Type B pancreatic cell (in vitro differentiated cells): ENCODE measurements at regions not wholly inside any gene's neighbourhood (a gene's known extent, or its start where the extent isn't known, plus 50 kb on each side); places are given as distances from the start of the nearest gene placed in this dataset.

Source experiments
- DNase-seq: peaks from one replicate; pipeline ENCODE4 v3.0.0; 2021; ENCODE audit warnings: mixed read lengths; ENCODE audit not compliant: unreplicated experiment; ENCODE audit errors: extremely low spot score
- H3K27ac Mint-ChIP-seq: 2 replicates; pipeline ENCODE4 v1.8.0; 2021; ENCODE audit warnings: mild to moderate bottlenecking, mixed read lengths
- H3K27me3 Mint-ChIP-seq: 2 replicates; pipeline ENCODE4 v1.8.0; 2021; ENCODE audit warnings: mixed read lengths
- H3K36me3 Mint-ChIP-seq: 2 replicates; pipeline ENCODE4 v1.8.0; 2021; ENCODE audit warnings: mixed read lengths
- H3K4me1 Mint-ChIP-seq: one replicate; pipeline ENCODE4 v1.8.0; 2021; ENCODE audit warnings: mixed read lengths; ENCODE audit not compliant: unreplicated experiment
- H3K4me3 Mint-ChIP-seq: 2 replicates; pipeline ENCODE4 v1.8.0; 2021; ENCODE audit warnings: mild to moderate bottlenecking, mixed read lengths
- H3K9me3 Mint-ChIP-seq: 2 replicates; pipeline ENCODE4 v1.8.0; 2021; ENCODE audit warnings: mixed read lengths
- TF ChIP-seq, protein P1 (sequence below): fragments of 200-600 bp; sonication (generic); conservative IDR thresholded peaks from 2 replicates; pipeline ENCODE4 v1.5.0; 2021; ENCODE audit warnings: antibody characterized with exemption, mild to moderate bottlenecking

DNA sequence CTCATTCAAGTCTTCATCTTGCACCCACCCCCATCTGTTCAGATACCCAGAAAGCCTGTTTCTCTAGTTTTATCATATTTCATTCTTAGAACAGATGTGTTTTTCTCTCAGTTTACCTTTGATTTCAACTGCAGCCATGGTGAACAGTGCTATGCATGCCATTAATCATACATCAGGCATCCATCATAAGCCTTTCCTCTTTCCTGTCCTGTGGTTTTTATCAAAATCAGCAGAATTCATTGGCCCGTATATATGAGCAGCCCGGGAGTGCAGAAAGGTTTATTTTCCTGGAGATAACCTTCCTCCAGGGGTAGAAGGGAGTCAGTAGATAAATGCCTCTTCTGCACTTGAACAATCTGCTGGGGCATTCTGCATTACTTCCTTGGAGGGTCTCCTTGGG lies 65.7 kb downstream of the IL21 start:
- Mint-ChIP-seq H3K36me3 (no peaks in the 10 kb centered on the region), H3K27ac (no peak overlapping the region), H3K4me3 (no peak overlapping the region), H3K9me3 (no peaks in the 10 kb centered on the region), H3K27me3 (no peaks in the 10 kb centered on the region), H3K4me1 (no peaks in the 10 kb centered on the region)
- TF ChIP-seq, protein P1, sequence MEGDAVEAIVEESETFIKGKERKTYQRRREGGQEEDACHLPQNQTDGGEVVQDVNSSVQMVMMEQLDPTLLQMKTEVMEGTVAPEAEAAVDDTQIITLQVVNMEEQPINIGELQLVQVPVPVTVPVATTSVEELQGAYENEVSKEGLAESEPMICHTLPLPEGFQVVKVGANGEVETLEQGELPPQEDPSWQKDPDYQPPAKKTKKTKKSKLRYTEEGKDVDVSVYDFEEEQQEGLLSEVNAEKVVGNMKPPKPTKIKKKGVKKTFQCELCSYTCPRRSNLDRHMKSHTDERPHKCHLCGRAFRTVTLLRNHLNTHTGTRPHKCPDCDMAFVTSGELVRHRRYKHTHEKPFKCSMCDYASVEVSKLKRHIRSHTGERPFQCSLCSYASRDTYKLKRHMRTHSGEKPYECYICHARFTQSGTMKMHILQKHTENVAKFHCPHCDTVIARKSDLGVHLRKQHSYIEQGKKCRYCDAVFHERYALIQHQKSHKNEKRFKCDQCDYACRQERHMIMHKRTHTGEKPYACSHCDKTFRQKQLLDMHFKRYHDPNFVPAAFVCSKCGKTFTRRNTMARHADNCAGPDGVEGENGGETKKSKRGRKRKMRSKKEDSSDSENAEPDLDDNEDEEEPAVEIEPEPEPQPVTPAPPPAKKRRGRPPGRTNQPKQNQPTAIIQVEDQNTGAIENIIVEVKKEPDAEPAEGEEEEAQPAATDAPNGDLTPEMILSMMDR, result no peak
- no peak for DNase-seq

- H3K36me3 Mint-ChIP-seq, result no peaks in the 10 kb centered on the region
- H3K27ac Mint-ChIP-seq, result no peak overlapping the region
- H3K4me1 Mint-ChIP-seq, result no peaks in the 10 kb centered on the region
- TF ChIP-seq, protein P1, result no peak
- H3K4me3 Mint-ChIP-seq, result no peak overlapping the region
- H3K9me3 Mint-ChIP-seq, result no peaks in the 10 kb centered on the region
- no peak for DNase-seq
- no peaks in the 10 kb centered on the region for H3K27me3 Mint-ChIP-seq
Observed at GRCh38 chr4:122553432-122553831, 67.4 kb downstream of the IL21 start.

GRCh38 chr4:122552898-122553297 lies 68.0 kb downstream of the IL21 start:
- H3K4me1 Mint-ChIP-seq, result no peaks in the 10 kb centered on the region
- H3K27ac Mint-ChIP-seq, result no peak overlapping the region
- H3K9me3 Mint-ChIP-seq, result no peaks in the 10 kb centered on the region
- no peaks in the 10 kb centered on the region for H3K27me3 Mint-ChIP-seq
- DNase-seq, result no peak
- H3K36me3 Mint-ChIP-seq, result no peaks in the 10 kb centered on the region
- TF ChIP-seq, protein P1, result no peak
- no peak overlapping the region for H3K4me3 Mint-ChIP-seq

- Mint-ChIP-seq H3K36me3 (no peaks in the 10 kb centered on the region), H3K27me3 (no peaks in the 10 kb centered on the region), H3K9me3 (no peaks in the 10 kb centered on the region), H3K27ac (no peak overlapping the region), H3K4me1 (no peaks in the 10 kb centered on the region), H3K4me3 (no peak overlapping the region)
- TF ChIP-seq, protein P1, result no peak
- DNase-seq, result no peak
Observed at GRCh38 chr4:122548886-122549630, 71.8 kb downstream of the IL21 start.

GRCh38 chr4:122548452-122548851 lies 72.4 kb downstream of the IL21 start:
- no peaks in the 10 kb centered on the region for H3K36me3 Mint-ChIP-seq
- H3K9me3 Mint-ChIP-seq, result no peaks in the 10 kb centered on the region
- no peak overlapping the region for H3K27ac Mint-ChIP-seq
- TF ChIP-seq, protein P1, result no peak
- DNase-seq, result no peak
- H3K4me1 Mint-ChIP-seq, result no peaks in the 10 kb centered on the region
- H3K4me3 Mint-ChIP-seq, result no peak overlapping the region
- no peaks in the 10 kb centered on the region for H3K27me3 Mint-ChIP-seq
